ENCODE measurements at regions not wholly inside any gene's neighbourhood (a gene's known extent, or its start where the extent isn't known, plus 50 kb on each side); places are given as distances from the start of the nearest gene placed in this dataset.

GRCh38 chr4:121226362-121226761, 62.2 kb upstream of the TNIP3 start:
- no peak for DNase-seq
- ATAC-seq = no peak

GRCh38 chr4:121221608-121222007, 57.5 kb upstream of the TNIP3 start:
- no peak for DNase-seq
- ATAC-seq = no peak

GRCh38 chr4:121221201-121221600, 57.1 kb upstream of the TNIP3 start:
- DNase-seq (no peak), ATAC-seq (no peak)

GRCh38 chr4:121220698-121221097, 56.6 kb upstream of the TNIP3 start:
- DNase-seq = no peak
- ATAC-seq = no peak

- ATAC-seq (no peak), DNase-seq (no peak)
Observed at GRCh38 chr4:121219227-121219626, 55.1 kb upstream of the TNIP3 start.

- DNase-seq (no peak), ATAC-seq (no peak)
Observed at GRCh38 chr4:121217351-121217750, 53.2 kb upstream of the TNIP3 start.

GRCh38 chr4:121216461-121216860, 52.3 kb upstream of the TNIP3 start:
- no peak for DNase-seq
- no peak for ATAC-seq

- ATAC-seq = no peak
- no peak for DNase-seq
Observed at GRCh38 chr4:121213940-121214339, 49.8 kb upstream of the TNIP3 start.

Data from stimulated activated naive CD8-positive, alpha-beta T cell treated with anti-CD3 and anti-CD28 coated beads, Interleukin-15, Interleukin-2, amounts not matched to agents 100 U/mL and 50 U/mL, for 24 hours (primary cell).